ENCODE measurements at regions not wholly inside any gene's neighbourhood (a gene's known extent, or its start where the extent isn't known, plus 50 kb on each side); places are given as distances from the start of the nearest gene placed in this dataset.
"Not testable (repeated sequence)": the region's sequence is repeated elsewhere in the genome, so short reads cannot be mapped to it uniquely, and the experiment has no call there.

- DNase-seq (no peak), ATAC-seq (ENCODE audit: poor library complexity) (no peak)
- intact Hi-C loops (cut with DNase I), result no loop called here
These were observed 191.8 kb downstream of the ESM1 start for GRCh38 chr5:54793468-54794134.

GRCh38 chr5:54792611-54793404 lies 192.6 kb downstream of the ESM1 start:
- DNase-seq (no peak), ATAC-seq (ENCODE audit: poor library complexity) (peak; percentile 63)
- intact Hi-C loops (cut with DNase I), result no loop called here

GRCh38 chr5:54787910-54788309 lies 197.5 kb downstream of the ESM1 start:
- DNase-seq; ATAC-seq (ENCODE audit: poor library complexity); intact Hi-C loops (cut with DNase I): not testable (repeated sequence)

GRCh38 chr5:54785729-54786591 lies 199.4 kb downstream of the ESM1 start:
- DNase-seq, result peak; percentile 66
- intact Hi-C loops (cut with DNase I), result no loop called here
- ATAC-seq (ENCODE audit: poor library complexity), result peak; percentile 93

GRCh38 chr5:54778783-54779182 lies 206.6 kb downstream of the ESM1 start:
- intact Hi-C loops (cut with DNase I), result no loop called here
- no peak for ATAC-seq (ENCODE audit: poor library complexity)
- DNase-seq, result no peak

GRCh38 chr5:54775645-54776044 lies 209.7 kb downstream of the ESM1 start:
- intact Hi-C loops (cut with DNase I), result no loop called here
- no peak for DNase-seq
- ATAC-seq (ENCODE audit: poor library complexity), result no peak

- ATAC-seq (ENCODE audit: poor library complexity), result peak; percentile 92
- intact Hi-C loops (cut with DNase I), result no loop called here
These were observed 210.9 kb downstream of the ESM1 start for GRCh38 chr5:54774281-54775170.

GRCh38 chr5:54772684-54773083 lies 212.7 kb downstream of the ESM1 start:
- ATAC-seq (ENCODE audit: poor library complexity), result no peak
- intact Hi-C loops (cut with DNase I), result no loop called here
- DNase-seq, result no peak

More at GRCh38 chr5:54774281-54775170, 210.9 kb downstream of the ESM1 start:
- DNase-seq, result peak; percentile 87

- DNase-seq (no peak), ATAC-seq (ENCODE audit: poor library complexity) (no peak)
- intact Hi-C loops (cut with DNase I), result no loop called here
These were observed 213.2 kb downstream of the ESM1 start for GRCh38 chr5:54772231-54772630.

- DNase-seq (no peak), ATAC-seq (ENCODE audit: poor library complexity) (no peak)
- intact Hi-C loops (cut with DNase I), result no loop called here
These were observed 215.6 kb downstream of the ESM1 start for GRCh38 chr5:54769746-54770145.

GRCh38 chr5:54769072-54769471 lies 216.3 kb downstream of the ESM1 start:
- DNase-seq (no peak), ATAC-seq (ENCODE audit: poor library complexity) (no peak)
- intact Hi-C loops (cut with DNase I), result no loop called here

- DNase-seq (no peak), ATAC-seq (ENCODE audit: poor library complexity) (no peak)
- intact Hi-C loops (cut with DNase I), result no loop called here
These were observed 218.6 kb downstream of the ESM1 start for GRCh38 chr5:54766748-54767147.

GRCh38 chr5:54765165-54766028 lies 220.0 kb downstream of the ESM1 start:
- ATAC-seq (ENCODE audit: poor library complexity), result no peak
- DNase-seq, result no peak
- intact Hi-C loops (cut with DNase I), result no loop called here

GRCh38 chr5:54764102-54765090 lies 221.0 kb downstream of the ESM1 start:
- intact Hi-C loops (cut with DNase I), result no loop called here
- ATAC-seq (ENCODE audit: poor library complexity) (no peak), DNase-seq (no peak)

GRCh38 chr5:54761213-54761701 lies 224.1 kb downstream of the ESM1 start:
- ATAC-seq (ENCODE audit: poor library complexity) (peak; percentile 85), DNase-seq (no peak)
- intact Hi-C loops (cut with DNase I), result no loop called here

All from Right ventricle myocardium superior (tissue), 1 donor.